GM12892 (cell line): ENCODE measurements at regions not wholly inside any gene's neighbourhood (a gene's known extent, or its start where the extent isn't known, plus 50 kb on each side); places are given as distances from the start of the nearest gene placed in this dataset.
"Not testable (repeated sequence)": the region's sequence is repeated elsewhere in the genome, so short reads cannot be mapped to it uniquely, and the experiment has no call there.

Experiments used
- DNase-seq: peaks from one replicate; pipeline ENCODE4 v3.0.0; 2011; ENCODE audit not compliant: insufficient read length
- FAIRE-seq: peaks from 2 replicates; lab custom pipeline; 2011; peaks lifted over from hg19 to GRCh38; lab: Jason Lieb, UNC
- POLR2A ChIP-seq: IDR thresholded peaks from 2 replicates; pipeline ENCODE4 v1.6.1; 2011; ENCODE audit warnings: low read depth, low read length, control low read depth
- POLR2AphosphoS5 ChIP-seq: IDR thresholded peaks from 2 replicates; pipeline ENCODE4 v1.6.1; 2011; ENCODE audit warnings: low read depth, low read length, control low read depth
- TAF1 ChIP-seq: IDR thresholded peaks from 2 replicates; pipeline ENCODE4 v1.6.1; 2011; ENCODE audit warnings: low read depth, mild to moderate bottlenecking, control low read depth, low read length, borderline replicate concordance

DNA sequence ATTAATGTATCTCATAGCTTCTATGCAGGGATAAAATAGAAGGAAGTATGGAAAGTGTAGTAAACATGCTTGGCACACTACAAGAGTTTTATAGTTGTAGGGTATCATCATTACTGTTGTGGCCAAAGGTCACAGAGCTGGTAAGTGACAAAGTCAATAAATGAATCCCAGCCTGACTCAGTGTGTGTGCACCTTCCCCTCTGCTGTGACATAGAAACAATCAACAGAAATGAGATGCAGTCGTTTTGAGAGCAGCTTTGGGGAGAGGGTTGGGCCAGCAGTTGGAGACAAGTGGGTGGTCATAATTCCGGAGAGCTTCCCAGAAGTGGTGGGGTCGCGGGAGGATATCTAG lies 82.4 kb upstream of the RBPJ start:
- DNase-seq: no peak
- TF ChIP-seq POLR2AphosphoS5 (no peak), TAF1 (no peak), POLR2A (no peak)
- FAIRE-seq: no peak

DNA sequence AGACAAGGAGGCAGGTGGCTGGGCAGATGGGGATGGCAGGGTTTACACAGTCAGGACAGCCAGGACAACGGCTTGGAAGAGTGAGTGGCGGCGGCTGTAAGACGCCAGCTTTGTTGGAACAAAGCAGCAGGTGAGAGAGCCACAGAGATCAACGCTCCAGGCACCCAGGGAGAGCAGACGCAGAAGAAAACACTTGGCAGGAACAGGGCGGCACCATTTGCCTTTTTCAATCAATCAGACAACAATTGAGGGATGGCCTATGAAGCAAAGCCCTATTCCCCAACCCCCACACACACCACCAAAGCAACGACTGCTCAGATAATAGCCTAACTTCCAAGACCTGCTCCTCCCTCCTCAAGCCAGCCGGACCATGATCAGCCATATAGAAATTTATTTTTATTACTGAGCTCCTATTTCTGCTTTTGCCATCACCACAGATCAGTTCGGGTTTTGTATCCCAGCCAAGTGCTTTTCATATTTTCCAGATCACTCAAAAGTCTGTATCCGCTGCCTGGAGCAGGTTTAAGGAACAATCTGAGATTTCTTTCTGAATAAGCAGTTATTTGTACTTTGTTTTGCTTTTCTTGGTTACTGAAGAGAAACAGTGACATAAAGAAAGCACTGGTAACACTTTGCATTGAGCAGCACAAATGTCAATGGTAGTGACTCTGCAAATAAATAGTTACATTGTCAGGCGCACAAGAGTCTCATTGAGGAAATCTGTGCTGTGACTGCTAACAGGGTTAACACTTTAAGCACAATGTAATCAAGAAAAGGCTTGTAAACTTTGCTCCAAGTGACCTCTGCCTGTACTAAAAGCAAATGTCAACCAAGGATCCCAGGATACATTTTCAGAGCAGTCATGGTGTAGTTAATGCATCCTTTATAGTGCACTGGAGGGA lies 81.8 kb upstream of the RBPJ start:
- FAIRE-seq: no peak
- TF ChIP-seq POLR2AphosphoS5 (no peak), POLR2A (no peak), TAF1 (no peak)
- DNase-seq: no peak

DNA sequence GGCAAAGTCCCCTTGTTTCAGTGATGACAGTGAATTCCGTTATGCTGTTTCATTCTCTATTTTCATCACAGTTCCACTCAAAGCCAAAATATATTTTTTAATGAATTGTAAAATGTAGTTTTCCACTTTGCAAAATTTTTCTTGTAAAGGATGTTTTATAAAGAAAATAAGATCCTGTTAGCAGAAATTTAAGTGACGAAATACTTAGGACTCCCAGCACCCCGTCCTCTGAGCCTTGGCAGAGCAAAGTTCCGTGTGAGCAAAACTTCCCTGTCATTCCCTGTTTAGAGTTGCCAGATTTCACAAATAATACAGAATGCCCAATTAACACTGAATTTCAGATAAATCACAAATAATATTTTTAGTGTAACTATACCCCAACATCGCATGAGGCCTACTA lies 81.0 kb upstream of the RBPJ start:
- DNase-seq: no peak
- no peak for TF ChIP-seq POLR2AphosphoS5
- TF ChIP-seq POLR2A: no peak
- TF ChIP-seq TAF1: no peak
- FAIRE-seq: no peak

DNA sequence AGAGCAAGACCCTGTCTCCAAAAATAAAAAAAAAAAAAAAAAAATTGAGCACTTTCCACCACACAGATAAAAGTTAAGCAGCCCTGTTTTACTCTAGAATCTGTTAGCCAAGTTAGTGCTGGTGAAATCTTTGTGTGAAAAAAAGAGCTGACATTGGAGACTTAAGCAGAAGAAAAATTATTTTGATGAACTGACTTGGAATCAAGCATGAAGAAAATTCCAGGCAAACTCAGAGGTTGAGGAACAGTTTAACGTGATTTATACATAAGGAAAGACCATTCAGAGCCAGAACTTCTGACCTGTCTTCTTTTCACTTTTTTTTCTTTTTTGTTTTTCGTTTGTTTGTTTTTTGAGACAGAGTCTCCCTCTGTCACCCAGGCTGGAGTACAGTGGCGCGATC lies 79.6 kb upstream of the RBPJ start:
- FAIRE-seq (no peak), DNase-seq (no peak)
- TF ChIP-seq POLR2A (no peak), POLR2AphosphoS5 (no peak), TAF1 (no peak)

DNA sequence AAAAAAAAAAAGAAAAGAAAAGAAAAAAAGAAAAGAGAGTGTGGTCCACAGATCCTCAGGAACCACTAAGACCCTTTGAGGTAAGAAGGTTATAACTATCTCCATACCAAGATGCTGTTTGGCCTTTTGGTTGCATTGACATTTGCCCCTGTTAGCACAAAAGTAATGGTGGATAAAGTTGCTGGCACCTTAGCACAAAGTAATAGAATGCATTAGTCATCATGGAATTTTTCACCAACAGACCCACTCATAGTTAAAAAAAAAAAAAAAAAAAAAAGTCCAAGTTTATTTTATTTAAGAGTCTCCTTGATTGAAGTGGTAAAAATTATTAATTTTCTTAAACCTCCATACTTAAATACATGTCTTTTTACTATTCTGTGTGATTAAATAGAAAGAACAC lies 78.4 kb upstream of the RBPJ start:
- no peak for DNase-seq
- FAIRE-seq: no peak
- TF ChIP-seq TAF1 (no peak), POLR2AphosphoS5 (no peak), POLR2A (no peak)

DNA sequence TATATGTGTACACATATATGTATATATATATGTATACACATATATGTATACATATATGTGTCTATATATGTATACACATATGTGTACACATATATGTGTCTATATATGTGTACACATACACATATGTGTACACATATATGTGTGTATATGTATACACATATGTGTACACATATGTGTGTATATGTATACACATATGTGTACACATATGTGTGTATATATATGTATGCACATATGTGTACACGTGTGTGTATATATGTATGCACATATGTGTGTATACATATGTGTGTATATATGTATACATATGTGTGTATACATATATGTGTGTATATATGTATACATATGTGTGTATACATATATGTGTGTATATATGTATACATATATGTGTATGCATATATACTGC lies 76.7 kb upstream of the RBPJ start:
- FAIRE-seq: peak; percentile 98
- not testable (repeated sequence) for DNase-seq

DNA sequence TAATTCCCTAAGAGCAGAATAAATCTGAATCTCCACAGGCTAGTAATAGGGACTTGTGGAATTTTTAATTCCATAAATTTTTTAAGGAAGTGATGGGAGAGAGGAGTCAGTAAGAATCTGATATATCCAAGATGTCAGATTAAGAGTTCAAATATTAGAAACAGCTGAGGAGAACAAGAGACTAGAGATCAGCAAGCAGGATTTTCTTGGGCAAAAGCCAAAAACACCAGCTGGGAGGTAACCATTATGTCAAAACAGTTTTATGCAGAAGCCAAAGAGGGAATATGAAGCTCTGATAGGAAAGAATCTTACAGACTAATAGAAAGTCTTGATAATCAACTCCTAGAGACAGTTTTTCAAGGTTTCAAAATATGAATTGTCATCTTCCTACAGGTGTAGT lies 72.2 kb upstream of the RBPJ start:
- no peak for DNase-seq
- no peak for FAIRE-seq
- TF ChIP-seq TAF1: no peak
- TF ChIP-seq POLR2A: no peak
- TF ChIP-seq POLR2AphosphoS5: no peak

DNA sequence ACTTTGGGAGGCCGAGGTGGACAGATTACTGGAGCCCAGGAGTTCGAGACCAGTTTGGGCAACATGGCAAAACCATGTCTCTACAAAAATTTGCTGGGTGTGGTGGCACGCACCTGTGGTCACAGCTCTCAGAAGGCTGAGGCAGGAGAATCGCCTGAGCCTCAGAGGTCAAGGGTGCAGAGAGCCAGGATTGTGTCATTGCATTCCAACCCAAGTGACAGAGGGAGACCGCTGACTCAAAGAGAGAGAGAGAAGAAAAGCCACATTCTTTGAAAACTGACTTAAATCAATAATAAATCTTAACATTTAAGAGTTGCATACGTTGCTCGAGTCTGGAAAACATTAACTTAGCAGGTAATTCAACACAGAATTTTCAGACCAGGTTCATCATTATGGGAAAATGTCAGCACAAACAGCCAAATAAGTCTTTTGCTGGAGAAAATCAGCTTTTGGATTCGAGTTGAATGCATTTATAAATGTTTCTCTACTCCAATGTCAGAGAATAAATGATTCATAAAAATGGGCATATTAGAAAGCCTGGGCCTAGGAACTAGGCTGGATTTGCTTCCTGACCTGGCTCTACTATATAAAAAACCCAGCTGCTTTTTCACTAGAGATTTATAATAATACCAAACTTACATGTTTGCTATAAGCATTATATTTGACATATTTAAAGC lies 68.3 kb upstream of the RBPJ start:
- FAIRE-seq (peak; percentile 17), DNase-seq (no peak)
- TF ChIP-seq TAF1: no peak

DNA sequence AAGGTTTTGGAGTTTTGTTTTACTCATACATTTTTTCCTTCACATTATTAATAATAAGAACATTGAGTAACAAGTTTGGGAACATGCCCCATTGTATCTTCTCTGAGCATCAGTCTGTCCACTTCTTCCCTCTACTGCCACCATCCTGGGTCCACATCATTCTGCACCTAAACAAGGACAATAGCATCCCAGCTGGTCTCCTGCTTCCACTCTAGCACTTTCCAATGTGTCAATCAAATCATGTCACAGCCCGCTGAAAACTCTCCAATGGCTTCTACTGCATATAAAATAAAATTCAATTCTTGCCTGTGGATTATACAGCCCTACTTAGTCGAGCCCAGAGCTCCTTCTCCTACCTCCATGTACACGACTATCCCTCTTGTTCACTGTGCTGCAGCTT lies 66.8 kb upstream of the RBPJ start:
- no peak for FAIRE-seq
- no peak for DNase-seq
- TF ChIP-seq POLR2AphosphoS5 (no peak), TAF1 (no peak), POLR2A (no peak)

DNA sequence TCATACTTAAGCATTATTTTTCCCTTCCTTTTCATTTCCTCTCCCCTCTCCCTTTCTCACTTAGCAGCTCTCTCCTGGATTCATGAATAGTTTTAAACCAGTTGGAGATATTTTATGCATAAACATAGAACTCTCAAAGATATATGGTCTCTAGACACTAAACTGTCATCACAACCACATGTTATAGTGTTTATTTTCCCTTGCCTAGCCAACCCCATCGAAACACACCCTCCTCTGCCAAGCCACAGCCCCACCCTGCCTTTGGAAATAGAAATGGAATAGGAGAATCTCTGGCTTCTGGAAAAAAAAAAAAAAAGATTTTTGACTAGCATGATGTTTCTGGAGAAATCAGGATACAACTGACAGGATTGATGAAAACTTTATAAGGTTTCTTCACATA lies 64.8 kb upstream of the RBPJ start:
- DNase-seq (no peak), FAIRE-seq (no peak)
- TF ChIP-seq POLR2AphosphoS5: no peak
- TF ChIP-seq POLR2A: no peak
- no peak for TF ChIP-seq TAF1

DNA sequence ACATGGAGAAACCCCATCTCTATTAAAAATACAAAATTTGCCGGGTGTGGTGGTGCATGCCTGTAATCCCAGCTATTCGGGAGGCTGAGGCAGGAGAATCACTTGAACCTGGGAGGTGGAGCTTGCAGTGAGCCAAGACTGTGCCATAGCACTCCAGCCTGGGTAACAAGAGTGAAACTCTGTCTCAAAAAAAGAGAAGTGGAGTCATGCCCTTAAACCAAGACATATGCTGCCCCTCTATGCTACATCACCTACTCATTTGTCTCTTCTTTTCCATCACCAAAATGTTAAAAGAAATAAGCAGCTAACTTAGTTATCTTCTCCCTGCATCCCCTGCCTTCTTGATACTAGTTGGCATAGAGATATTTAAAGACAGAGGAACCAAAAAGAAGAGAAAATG lies 63.4 kb upstream of the RBPJ start:
- not testable (repeated sequence) for DNase-seq, FAIRE-seq

DNA sequence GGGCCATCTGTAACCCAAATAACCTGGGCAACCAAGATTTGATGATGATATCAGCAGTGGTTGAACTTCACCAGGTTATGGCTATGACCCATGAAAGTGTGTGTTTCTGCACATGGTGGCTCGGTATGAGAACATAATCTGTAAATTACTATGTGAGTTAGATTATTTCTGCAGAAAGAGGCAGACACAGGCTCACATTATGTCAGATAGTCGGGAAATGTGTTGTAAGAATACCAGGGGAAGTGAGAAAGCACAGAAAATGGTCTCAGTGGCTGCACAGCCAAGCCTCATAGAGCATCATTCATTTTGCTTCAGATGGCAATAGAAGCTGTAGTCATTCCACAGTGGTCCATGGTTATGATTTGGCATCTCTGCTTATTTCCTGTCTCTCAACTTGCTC lies 63.0 kb upstream of the RBPJ start:
- peak; percentile 85 for FAIRE-seq
- TF ChIP-seq POLR2AphosphoS5: no peak
- no peak for TF ChIP-seq POLR2A
- no peak for TF ChIP-seq TAF1

More for the DNA sequence above, 63.0 kb upstream of the RBPJ start:
- DNase-seq: no peak
